ENCODE measurements at regions not wholly inside any gene's neighbourhood (a gene's known extent, or its start where the extent isn't known, plus 50 kb on each side); places are given as distances from the start of the nearest gene placed in this dataset.

DNA sequence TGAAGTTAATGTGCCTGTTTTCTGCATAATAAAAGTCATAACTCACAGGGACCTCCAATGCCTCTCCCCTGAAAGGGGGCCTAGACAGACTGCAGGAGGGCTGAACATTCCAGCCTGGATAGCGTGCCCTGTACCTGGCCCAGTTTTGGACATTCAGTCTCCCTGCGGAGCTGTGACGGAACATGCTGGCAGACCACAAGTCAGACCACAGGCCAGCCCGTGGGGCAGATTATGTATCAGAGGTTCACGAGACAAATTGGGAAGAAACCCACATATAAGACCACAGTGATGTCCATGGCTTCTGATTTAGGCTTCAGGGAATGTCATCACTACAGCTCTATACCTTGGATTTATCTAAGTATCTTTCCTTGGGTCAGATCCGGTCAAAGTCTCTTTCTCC, 151.5 kb upstream of the POU3F1 start:
- H3K9me3 ChIP-seq (ENCODE audit: low read length), result no peaks in the 10 kb centered on the region
- H4K20me1 ChIP-seq (ENCODE audit: insufficient read depth), result no peaks in the 10 kb centered on the region
- TF ChIP-seq SMC3 (conservative IDR thresholded peaks at IDR 0.05; ENCODE audit: poor library complexity) (no peak), POLR2AphosphoS5 (IDR thresholded peaks at IDR 0.05) (no peak), EZH2 (IDR thresholded peaks at IDR 0.05; ENCODE audit: borderline replicate concordance, insufficient read depth, low read length, poor library complexity, severe bottlenecking) (no peak), RAD21 (conservative IDR thresholded peaks at IDR 0.05) (no peak), MXI1 (conservative IDR thresholded peaks at IDR 0.05; ENCODE audit: poor library complexity, severe bottlenecking) (no peak), EP300 (conservative IDR thresholded peaks at IDR 0.05; ENCODE audit: poor library complexity, severe bottlenecking) (no peak), TAF1 (IDR thresholded peaks at IDR 0.05; ENCODE audit: low read depth) (no peak)
- TF ChIP-seq, protein P1, sequence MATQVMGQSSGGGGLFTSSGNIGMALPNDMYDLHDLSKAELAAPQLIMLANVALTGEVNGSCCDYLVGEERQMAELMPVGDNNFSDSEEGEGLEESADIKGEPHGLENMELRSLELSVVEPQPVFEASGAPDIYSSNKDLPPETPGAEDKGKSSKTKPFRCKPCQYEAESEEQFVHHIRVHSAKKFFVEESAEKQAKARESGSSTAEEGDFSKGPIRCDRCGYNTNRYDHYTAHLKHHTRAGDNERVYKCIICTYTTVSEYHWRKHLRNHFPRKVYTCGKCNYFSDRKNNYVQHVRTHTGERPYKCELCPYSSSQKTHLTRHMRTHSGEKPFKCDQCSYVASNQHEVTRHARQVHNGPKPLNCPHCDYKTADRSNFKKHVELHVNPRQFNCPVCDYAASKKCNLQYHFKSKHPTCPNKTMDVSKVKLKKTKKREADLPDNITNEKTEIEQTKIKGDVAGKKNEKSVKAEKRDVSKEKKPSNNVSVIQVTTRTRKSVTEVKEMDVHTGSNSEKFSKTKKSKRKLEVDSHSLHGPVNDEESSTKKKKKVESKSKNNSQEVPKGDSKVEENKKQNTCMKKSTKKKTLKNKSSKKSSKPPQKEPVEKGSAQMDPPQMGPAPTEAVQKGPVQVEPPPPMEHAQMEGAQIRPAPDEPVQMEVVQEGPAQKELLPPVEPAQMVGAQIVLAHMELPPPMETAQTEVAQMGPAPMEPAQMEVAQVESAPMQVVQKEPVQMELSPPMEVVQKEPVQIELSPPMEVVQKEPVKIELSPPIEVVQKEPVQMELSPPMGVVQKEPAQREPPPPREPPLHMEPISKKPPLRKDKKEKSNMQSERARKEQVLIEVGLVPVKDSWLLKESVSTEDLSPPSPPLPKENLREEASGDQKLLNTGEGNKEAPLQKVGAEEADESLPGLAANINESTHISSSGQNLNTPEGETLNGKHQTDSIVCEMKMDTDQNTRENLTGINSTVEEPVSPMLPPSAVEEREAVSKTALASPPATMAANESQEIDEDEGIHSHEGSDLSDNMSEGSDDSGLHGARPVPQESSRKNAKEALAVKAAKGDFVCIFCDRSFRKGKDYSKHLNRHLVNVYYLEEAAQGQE (IDR thresholded peaks at IDR 0.05; ENCODE audit: borderline replicate concordance), result no peak
- TF ChIP-seq, protein P2, sequence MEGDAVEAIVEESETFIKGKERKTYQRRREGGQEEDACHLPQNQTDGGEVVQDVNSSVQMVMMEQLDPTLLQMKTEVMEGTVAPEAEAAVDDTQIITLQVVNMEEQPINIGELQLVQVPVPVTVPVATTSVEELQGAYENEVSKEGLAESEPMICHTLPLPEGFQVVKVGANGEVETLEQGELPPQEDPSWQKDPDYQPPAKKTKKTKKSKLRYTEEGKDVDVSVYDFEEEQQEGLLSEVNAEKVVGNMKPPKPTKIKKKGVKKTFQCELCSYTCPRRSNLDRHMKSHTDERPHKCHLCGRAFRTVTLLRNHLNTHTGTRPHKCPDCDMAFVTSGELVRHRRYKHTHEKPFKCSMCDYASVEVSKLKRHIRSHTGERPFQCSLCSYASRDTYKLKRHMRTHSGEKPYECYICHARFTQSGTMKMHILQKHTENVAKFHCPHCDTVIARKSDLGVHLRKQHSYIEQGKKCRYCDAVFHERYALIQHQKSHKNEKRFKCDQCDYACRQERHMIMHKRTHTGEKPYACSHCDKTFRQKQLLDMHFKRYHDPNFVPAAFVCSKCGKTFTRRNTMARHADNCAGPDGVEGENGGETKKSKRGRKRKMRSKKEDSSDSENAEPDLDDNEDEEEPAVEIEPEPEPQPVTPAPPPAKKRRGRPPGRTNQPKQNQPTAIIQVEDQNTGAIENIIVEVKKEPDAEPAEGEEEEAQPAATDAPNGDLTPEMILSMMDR (IDR thresholded peaks at IDR 0.05; ENCODE audit: poor library complexity, severe bottlenecking), result no peak
- H3K9ac ChIP-seq (ENCODE audit: low read length), result no peak overlapping the region
- no peak overlapping the region for H3K4me2 ChIP-seq (ENCODE audit: low read length)
- no peaks in the 10 kb centered on the region for H3K27me3 ChIP-seq (ENCODE audit: insufficient read depth, low read depth, low read length)
- H3K4me3 ChIP-seq (ENCODE audit: low read length), result no peak overlapping the region
- H3K36me3 ChIP-seq (ENCODE audit: insufficient read depth, low read length), result no peaks in the 10 kb centered on the region
- H2AFZ ChIP-seq (ENCODE audit: low read depth, low read length), result no peak overlapping the region
- no peaks in the 10 kb centered on the region for H3K9me2 ChIP-seq (ENCODE audit: insufficient read depth, low read length)
- H3K27ac ChIP-seq (ENCODE audit: low read length), result no peak overlapping the region
- H3K79me2 ChIP-seq (replicated peaks; ENCODE audit: insufficient read depth, low read length), result no peaks in the 10 kb centered on the region
- peaks cover under 1% of the 10 kb centered on the region for H3F3A ChIP-seq (ENCODE audit: insufficient read depth, low read length, poor library complexity, severe bottlenecking)

DNA sequence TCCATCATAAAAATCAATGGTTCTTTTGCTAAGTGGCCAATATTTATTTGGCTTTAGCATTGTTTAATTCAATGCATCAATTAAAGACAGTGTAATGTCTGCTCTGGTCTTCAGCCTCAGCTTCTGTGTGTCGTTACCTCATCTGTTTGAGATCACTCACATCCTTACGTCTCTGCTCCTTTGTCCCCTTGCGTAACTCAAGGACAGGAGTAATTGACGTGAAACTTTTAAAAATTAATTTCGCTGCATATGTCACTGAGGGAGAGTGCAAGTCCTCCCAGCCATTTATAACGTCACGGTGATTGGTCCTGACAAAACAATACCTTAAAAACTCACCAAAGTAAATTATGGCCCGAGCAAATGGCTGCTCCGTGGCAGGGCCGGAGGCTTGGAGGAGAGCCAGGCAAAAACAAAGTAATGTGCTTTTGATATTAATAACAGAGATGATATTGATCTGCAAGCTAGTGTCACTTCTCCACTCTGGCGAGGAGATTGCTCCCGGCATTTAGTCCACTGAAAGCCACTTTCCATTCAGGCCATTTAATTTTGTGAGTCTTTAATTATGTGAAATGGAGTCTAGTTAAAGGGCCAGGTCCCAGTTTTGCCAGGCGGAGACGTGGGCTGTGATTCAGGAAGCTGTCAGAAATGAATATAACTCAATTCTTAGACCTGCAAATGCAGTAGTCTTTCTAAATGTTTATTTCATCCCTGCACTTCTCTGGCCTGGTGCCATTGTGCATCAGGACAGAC, 150.9 kb upstream of the POU3F1 start:
- Histone ChIP-seq H3K36me3 (ENCODE audit: insufficient read depth, low read length) (no peaks in the 10 kb centered on the region), H2AFZ (ENCODE audit: low read depth, low read length) (no peak overlapping the region), H4K20me1 (ENCODE audit: insufficient read depth) (no peaks in the 10 kb centered on the region), H3K27me3 (ENCODE audit: insufficient read depth, low read depth, low read length) (no peaks in the 10 kb centered on the region), H3K9ac (ENCODE audit: low read length) (no peak overlapping the region), H3K27ac (ENCODE audit: low read length) (no peak overlapping the region), H3K4me2 (ENCODE audit: low read length) (no peak overlapping the region), H3K9me2 (ENCODE audit: insufficient read depth, low read length) (no peaks in the 10 kb centered on the region), H3F3A (ENCODE audit: insufficient read depth, low read length, poor library complexity, severe bottlenecking) (peaks cover 7% of the 10 kb centered on the region), H3K9me3 (ENCODE audit: low read length) (no peaks in the 10 kb centered on the region), H3K4me3 (ENCODE audit: low read length) (no peak overlapping the region), H3K79me2 (replicated peaks; ENCODE audit: insufficient read depth, low read length) (no peaks in the 10 kb centered on the region)
- TF ChIP-seq, protein P1 (IDR thresholded peaks at IDR 0.05; ENCODE audit: borderline replicate concordance), result no peak
- TF ChIP-seq, protein P2 (IDR thresholded peaks at IDR 0.05; ENCODE audit: poor library complexity, severe bottlenecking), result no peak
- TF ChIP-seq SMC3 (conservative IDR thresholded peaks at IDR 0.05; ENCODE audit: poor library complexity) (no peak), TAF1 (IDR thresholded peaks at IDR 0.05; ENCODE audit: low read depth) (no peak), EP300 (conservative IDR thresholded peaks at IDR 0.05; ENCODE audit: poor library complexity, severe bottlenecking) (no peak), RAD21 (conservative IDR thresholded peaks at IDR 0.05) (no peak), EZH2 (IDR thresholded peaks at IDR 0.05; ENCODE audit: borderline replicate concordance, insufficient read depth, low read length, poor library complexity, severe bottlenecking) (no peak), POLR2AphosphoS5 (IDR thresholded peaks at IDR 0.05) (no peak), MXI1 (conservative IDR thresholded peaks at IDR 0.05; ENCODE audit: poor library complexity, severe bottlenecking) (no peak)

Measured in neural cell (in vitro differentiated cells).